Left ventricle myocardium superior (tissue), 1 donor: ENCODE measurements at regions not wholly inside any gene's neighbourhood (a gene's known extent, or its start where the extent isn't known, plus 50 kb on each side); places are given as distances from the start of the nearest gene placed in this dataset.
"Not testable (repeated sequence)": the region's sequence is repeated elsewhere in the genome, so short reads cannot be mapped to it uniquely, and the experiment has no call there.

Experiments
- ATAC-seq: fragments of 200-7000 bp; cut with Tn5 transposase; one replicate; pipeline ENCODE4 v1.9.1; 2020; ENCODE audit warnings: mild to moderate bottlenecking, moderate library complexity
- DNase-seq: peaks from one replicate; pipeline ENCODE4 v3.0.0-alpha.2; 2020
- intact Hi-C: fragments of 100-400 bp; cut with micrococcal nuclease; formaldehyde crosslinking; loops from one replicate; pipeline ENCODE4 v1.11.0; 2022
- donor health status: DM: no; HTN: yes; CAD: no; lungs with severe emphysema.

GRCh38 chr11:19430346-19430745 is 189.6 kb upstream of the E2F8 start:
- DNase-seq (no peak), ATAC-seq (no peak)
- intact Hi-C loops, result no loop called here

GRCh38 chr11:19429108-19429760 is 188.5 kb upstream of the E2F8 start:
- intact Hi-C loops, result no loop called here
- ATAC-seq, result peak; percentile 39
- no peak for DNase-seq

- ATAC-seq (no peak), DNase-seq (no peak)
- intact Hi-C loops, result no loop called here
Measured at GRCh38 chr11:19428206-19429002, 187.7 kb upstream of the E2F8 start.

- ATAC-seq (no peak), DNase-seq (no peak)
- intact Hi-C loops, result no loop called here
Measured at GRCh38 chr11:19426756-19427403, 186.1 kb upstream of the E2F8 start.

- ATAC-seq (peak; percentile 51), DNase-seq (no peak)
- intact Hi-C loops, result no loop called here
Measured at GRCh38 chr11:19426011-19426755, 185.4 kb upstream of the E2F8 start.

- intact Hi-C loops, result no loop called here
- ATAC-seq (no peak), DNase-seq (no peak)
Measured at GRCh38 chr11:19422276-19422675, 181.5 kb upstream of the E2F8 start.

- ATAC-seq (no peak), DNase-seq (no peak)
- intact Hi-C loops, result no loop called here
Measured at GRCh38 chr11:19420868-19421533, 180.3 kb upstream of the E2F8 start.

- no peak for DNase-seq
- no peak for ATAC-seq
- intact Hi-C loops, result no loop called here
Measured at GRCh38 chr11:19419808-19420207, 179.1 kb upstream of the E2F8 start.

- intact Hi-C loops, result no loop called here
- ATAC-seq (no peak), DNase-seq (no peak)
Measured at GRCh38 chr11:19419021-19419750, 178.4 kb upstream of the E2F8 start.

- intact Hi-C loops, result no loop called here
- ATAC-seq (no peak), DNase-seq (no peak)
Measured at GRCh38 chr11:19418221-19418620, 177.5 kb upstream of the E2F8 start.

- intact Hi-C loops, ATAC-seq, DNase-seq: not testable (repeated sequence)
Measured at GRCh38 chr11:19412070-19412469, 171.3 kb upstream of the E2F8 start.

GRCh38 chr11:19410032-19410431 is 169.3 kb upstream of the E2F8 start:
- ATAC-seq, result no peak
- intact Hi-C loops, result no loop called here
- no peak for DNase-seq

GRCh38 chr11:19409307-19409706 is 168.6 kb upstream of the E2F8 start:
- DNase-seq, result no peak
- intact Hi-C loops, result no loop called here

GRCh38 chr11:19407677-19408270 is 167.0 kb upstream of the E2F8 start:
- DNase-seq (no peak), ATAC-seq (no peak)
- intact Hi-C loops, result no loop called here

More at GRCh38 chr11:19409307-19409706, 168.6 kb upstream of the E2F8 start:
- ATAC-seq, result no peak

- no peak for DNase-seq
- ATAC-seq, result no peak
- intact Hi-C loops, result no loop called here
Measured at GRCh38 chr11:19405966-19406365, 165.2 kb upstream of the E2F8 start.

- ATAC-seq, result no peak
- intact Hi-C loops, result no loop called here
- DNase-seq, result no peak
Measured at GRCh38 chr11:19404787-19405186, 164.0 kb upstream of the E2F8 start.

GRCh38 chr11:19403196-19403895 is 162.6 kb upstream of the E2F8 start:
- no peak for DNase-seq
- no peak for ATAC-seq

GRCh38 chr11:19400296-19400695 is 159.6 kb upstream of the E2F8 start:
- intact Hi-C loops, result no loop called here
- ATAC-seq (no peak), DNase-seq (no peak)

More at GRCh38 chr11:19403196-19403895, 162.6 kb upstream of the E2F8 start:
- intact Hi-C loops, result no loop called here
